ENCODE measurements at regions not wholly inside any gene's neighbourhood (a gene's known extent, or its start where the extent isn't known, plus 50 kb on each side); places are given as distances from the start of the nearest gene placed in this dataset.
A peak's percentile ranks its signal among the peaks of the same experiment; 100 is the strongest.

GRCh38 chr5:173767574-173768266 lies 120.4 kb upstream of the CPEB4 start:
- no peak for DNase-seq

DNA sequence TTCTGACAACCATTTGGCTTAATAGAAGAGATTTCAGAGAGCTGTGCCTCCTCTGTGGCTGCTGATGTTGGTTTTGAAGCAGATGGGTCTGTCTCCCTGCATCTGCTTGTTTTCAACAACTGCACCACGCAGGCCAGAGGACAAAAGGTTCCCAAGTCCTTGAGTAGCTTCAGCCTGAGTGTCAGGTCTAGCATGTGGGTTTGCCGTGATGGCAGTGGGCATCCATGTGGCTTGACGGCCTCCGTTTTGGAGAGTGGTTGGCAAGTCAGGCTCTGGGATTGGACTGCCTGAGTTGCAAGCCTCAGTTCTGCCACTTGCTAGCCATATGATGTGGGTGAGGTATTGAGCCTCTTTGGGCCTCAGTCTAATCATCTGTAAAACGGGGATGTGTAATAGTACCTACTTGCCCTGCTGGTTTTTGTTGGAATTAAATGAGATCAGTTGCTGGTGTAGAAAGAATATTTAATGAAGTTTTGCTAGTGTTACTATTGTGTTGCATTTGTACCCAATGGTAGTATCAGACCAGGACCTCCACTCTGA lies 119.8 kb upstream of the CPEB4 start:
- DNase-seq: no peak

- DNase-seq: no peak
Observed at GRCh38 chr5:173768891-173769290, 119.3 kb upstream of the CPEB4 start.

DNA sequence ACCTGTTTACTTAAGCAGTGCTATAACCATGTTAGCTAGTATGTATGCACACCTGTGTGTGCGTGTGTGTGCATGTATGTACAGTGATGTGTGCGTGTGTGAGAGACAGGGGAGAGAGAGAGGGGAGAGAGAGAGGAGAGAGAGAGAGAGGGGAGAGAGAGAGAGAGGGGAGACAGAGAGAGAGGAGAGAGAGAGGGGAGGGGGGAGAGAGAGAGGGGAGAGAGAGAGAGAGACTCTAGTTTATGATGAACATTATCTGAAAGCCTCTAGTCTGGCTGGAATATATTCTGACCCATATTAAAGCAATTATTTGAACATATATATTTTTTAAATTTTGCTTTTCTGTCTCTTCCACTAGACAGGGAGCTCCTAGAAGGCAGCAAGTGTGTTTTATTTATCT lies 117.5 kb upstream of the CPEB4 start:
- DNase-seq: no peak

GRCh38 chr5:173771121-173771724 lies 116.9 kb upstream of the CPEB4 start:
- DNase-seq: no peak

DNA sequence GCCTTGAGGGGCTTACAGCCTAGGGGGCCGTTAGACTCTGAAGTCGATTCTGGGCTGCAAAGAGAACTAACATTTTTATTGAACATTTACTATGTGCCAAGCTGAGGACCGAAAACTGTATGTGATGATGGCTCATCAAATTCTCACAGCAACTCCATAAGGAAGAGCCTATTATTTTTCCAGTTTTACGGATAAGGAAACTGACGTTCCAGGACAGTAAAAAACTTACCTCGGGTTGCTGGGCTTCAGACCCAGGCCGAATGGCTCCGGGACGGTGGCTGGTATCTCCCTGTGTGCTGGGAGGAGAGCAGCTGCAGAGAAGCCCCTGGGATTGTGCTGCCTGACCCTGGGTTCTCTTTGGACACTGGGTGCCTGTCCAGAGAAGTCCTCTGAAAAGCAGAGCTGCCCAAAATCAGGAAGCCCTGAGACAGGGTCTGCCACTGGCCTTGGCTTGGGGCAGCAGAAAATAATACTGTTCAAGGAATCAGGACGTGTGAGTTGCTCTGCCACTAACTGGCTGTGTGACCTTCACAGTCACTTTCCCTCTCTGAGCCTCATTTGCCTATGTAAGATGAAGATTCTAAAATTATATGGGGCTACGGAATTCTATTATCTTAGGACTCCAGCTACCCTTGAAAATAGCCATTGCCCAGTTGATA lies 116.3 kb upstream of the CPEB4 start:
- DNase-seq: no peak

GRCh38 chr5:173772384-173773059 lies 115.6 kb upstream of the CPEB4 start:
- no peak for DNase-seq

GRCh38 chr5:173774271-173774761 lies 113.8 kb upstream of the CPEB4 start:
- no peak for DNase-seq

DNA sequence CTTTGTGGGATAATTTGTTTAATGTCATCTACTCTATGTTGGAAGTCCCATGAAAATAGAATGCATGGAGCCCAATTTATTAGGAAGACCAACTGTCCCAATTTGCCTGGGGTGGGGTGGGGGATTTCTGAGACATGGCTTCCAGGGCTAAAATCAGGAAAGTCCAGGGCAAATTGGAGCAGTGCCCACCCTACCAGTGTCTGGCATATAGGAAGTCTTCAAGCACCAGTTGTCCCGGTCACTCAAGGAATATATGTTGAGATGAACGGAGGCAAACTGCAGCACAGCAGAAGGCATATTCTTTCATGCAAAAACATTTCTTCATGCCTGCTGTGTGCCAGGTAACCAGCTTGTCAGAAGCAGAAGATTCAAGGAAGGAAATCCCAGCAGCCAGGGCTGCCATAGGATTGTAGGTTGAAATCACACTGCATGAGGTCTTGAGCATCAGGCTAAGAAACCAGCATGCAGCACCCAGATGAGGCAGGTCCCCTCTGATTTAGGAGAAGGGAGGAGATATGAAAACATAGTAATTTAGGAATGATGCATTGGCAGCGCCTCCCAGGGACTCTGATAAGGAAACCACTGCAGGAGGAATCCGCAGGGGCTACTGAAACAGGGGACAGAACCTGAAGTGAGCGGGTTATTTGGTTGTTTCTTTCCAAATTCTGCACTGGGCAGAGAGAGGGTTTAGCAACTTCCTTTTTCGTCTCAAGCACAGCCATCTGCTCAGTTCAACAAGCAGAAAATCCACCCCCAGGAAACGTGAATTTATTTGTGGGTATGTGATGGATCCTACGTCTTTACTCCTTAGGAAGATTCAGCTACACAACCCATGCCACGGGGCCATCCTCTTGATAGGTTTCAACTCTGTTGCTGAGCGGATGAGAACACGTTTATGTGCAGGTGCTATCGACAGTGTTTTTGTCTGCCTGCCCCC lies 112.6 kb upstream of the CPEB4 start:
- DNase-seq: no peak

GRCh38 chr5:173777149-173777548 lies 111.0 kb upstream of the CPEB4 start:
- DNase-seq: no peak

GRCh38 chr5:173777674-173778073 lies 110.5 kb upstream of the CPEB4 start:
- DNase-seq: no peak

GRCh38 chr5:173778152-173778782 lies 109.9 kb upstream of the CPEB4 start:
- no peak for DNase-seq

- DNase-seq: no peak
Observed at GRCh38 chr5:173778784-173779304, 109.3 kb upstream of the CPEB4 start.

DNA sequence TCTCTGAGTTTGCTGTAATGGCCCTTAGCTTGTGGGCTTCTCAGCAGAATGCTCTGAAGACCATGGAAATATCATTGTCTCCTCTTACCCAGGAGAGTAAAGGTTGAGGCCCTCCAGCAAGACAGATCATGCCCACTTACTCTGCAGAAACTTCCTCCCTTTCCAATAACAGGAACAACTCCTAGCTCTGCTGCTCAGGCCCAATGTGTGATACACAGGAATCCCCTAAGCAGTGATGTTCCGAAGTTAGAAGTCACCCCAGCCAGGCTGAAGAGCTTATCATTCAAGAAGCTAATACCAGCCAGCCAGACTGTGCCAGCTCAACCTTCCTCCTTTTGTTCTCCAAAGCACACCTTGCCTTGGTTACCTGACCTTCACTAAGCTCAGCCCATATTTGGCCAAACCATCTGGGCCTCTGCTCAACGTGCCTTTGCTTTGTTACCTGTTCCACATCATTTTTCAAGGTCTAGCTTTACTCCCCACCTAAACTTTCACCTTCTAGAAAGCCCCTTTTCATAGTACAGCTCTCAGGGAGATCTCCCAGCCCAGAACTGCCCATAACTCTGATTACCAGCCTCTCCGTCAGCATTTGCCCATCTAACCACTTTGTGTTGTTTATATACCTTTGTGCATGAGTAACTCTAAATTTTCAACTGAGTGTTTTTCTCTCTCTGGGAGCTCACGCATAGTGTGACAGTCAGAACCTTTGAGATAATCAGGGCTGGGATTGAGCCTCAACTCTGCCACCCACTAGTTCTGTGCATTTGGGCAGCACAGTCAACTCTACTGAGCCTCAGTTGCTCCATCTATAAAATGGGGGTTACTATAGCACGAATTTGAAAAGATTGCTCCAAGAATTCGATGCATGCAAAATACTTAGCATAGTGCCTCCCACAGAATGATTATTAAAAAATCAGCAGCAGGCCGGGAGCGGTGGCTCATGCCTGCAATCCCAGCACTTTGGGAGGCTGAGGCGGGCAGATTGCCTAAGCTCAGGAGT lies 107.6 kb upstream of the CPEB4 start:
- DNase-seq: no peak

GRCh38 chr5:173781432-173781815 lies 106.7 kb upstream of the CPEB4 start:
- no peak for DNase-seq

DNA sequence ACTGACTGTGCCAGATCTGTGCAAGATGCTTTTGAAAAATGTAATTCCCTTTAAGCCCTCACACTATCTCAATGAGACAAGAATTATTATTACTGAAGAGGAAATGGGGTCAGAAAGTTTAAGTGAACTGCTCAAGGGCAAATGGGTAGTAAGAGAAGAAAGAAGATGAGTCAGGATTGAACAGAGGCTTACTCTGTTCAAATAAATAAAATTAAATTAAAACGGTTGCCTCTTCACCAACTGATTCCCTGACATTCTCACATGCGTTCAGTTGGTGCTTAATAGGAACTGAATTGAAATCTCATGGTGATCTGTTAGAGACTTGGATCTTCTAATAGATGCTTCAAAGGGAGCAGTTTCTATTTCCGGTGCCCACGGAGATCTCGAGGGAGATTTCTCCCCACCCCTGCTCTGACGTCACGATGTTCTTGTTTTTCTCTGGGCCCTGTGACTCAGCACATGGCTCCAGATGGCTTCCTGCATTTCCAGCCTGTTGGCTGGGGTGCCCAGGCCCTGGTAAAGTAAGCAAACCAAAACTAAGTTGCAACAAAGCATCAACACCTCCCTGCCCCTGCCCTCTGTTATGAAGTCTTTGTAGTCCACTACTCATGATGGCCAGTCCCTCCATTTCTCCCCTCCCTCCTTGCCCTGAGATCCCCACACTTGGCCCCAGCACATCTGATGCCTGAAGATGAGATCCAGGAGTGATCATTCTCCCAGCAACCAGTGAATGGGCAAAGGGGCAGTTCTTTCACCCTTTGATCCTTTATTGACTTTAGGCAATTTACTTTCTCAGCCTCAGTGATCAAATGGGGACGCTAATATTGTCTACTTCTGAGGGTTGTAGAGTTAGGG lies 106.1 kb upstream of the CPEB4 start:
- peak in 1 of 2 experiments; percentile 2 for DNase-seq

GRCh38 chr5:173782671-173783101 lies 105.5 kb upstream of the CPEB4 start:
- no peak for DNase-seq

DNA sequence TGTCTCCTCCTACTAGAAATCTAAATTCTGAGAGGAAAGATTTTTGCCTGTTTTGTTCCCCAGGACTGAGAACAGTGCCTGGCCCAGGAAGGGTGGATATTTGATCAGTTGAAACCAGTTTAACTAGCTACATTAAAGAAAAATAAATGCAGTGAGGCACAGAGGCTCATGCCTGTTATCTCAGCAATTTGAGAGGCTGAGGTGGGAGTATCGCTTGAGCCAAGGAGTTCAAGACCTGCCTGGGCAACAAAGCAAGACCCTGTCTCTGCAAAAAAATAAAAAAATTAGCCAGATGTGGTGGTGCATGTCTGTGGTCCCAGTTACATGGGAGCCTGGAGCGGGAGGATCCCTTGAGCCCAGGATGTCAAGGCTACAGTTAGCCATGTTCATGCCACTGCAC lies 104.8 kb upstream of the CPEB4 start:
- no peak for DNase-seq

DNA sequence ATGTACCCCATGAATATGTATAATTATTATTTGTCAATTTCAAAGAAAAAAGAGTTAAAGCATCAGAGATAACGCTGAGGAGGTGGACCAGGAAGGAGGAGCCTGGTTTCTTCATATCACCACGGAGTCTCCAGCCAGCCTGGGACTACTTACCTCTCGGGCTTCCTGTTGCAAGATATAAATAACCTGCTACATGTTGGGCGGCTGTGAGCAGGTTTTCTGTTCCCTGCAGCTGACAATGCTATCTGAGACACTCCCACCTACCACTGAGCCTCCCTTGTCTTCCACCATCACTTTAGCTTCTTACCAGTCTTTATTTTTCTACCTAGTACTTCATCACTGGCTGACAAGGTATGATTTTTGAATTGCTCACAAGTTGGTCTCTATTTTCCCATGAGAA lies 102.7 kb upstream of the CPEB4 start:
- no peak for DNase-seq

Data from NCI-H1930 (cell line).